RWPE2 (cell line): ENCODE measurements at regions not wholly inside any gene's neighbourhood (a gene's known extent, or its start where the extent isn't known, plus 50 kb on each side); places are given as distances from the start of the nearest gene placed in this dataset.

Source experiments
- ATAC-seq: fragments of 200-7000 bp; cut with Tn5 transposase; 3 replicates; pipeline ENCODE4 v1.9.1; 2021; ENCODE audit warnings: low read depth
- DNase-seq: peaks from one replicate; pipeline ENCODE4 v3.0.0-alpha.2; 2020; ENCODE audit warnings: low spot score
- H3K27ac ChIP-seq: fragments of 450-650 bp; 2 replicates; pipeline ENCODE4 v1.5.1; 2017; ENCODE audit warnings: mild to moderate bottlenecking; ENCODE audit not compliant: poor library complexity, severe bottlenecking
- H3K27me3 ChIP-seq: fragments of 250-450 bp; sonication (Bioruptor Pico); 2 replicates; pipeline ENCODE4 v1.5.1; 2021; ENCODE audit warnings: mild to moderate bottlenecking, moderate library complexity; ENCODE audit not compliant: insufficient read depth, poor library complexity, severe bottlenecking
- H3K36me3 ChIP-seq: fragments of 250-450 bp; sonication (Bioruptor Pico); 2 replicates; pipeline ENCODE4 v1.5.1; 2020; ENCODE audit warnings: low read depth, mild to moderate bottlenecking, moderate library complexity
- H3K4me1 ChIP-seq: fragments of 250-450 bp; sonication (Bioruptor Pico); 2 replicates; pipeline ENCODE4 v1.5.1; 2021; ENCODE audit warnings: mild to moderate bottlenecking, moderate library complexity; ENCODE audit not compliant: insufficient read depth, poor library complexity, severe bottlenecking
- H3K4me3 ChIP-seq: fragments of 250-450 bp; sonication (Bioruptor Pico); 2 replicates; pipeline ENCODE4 v1.5.1; 2021; ENCODE audit warnings: mild to moderate bottlenecking, moderate library complexity; ENCODE audit not compliant: severe bottlenecking
- H3K9me3 ChIP-seq: fragments of 250-450 bp; sonication (Bioruptor Pico); 2 replicates; pipeline ENCODE4 v1.5.1; 2021; ENCODE audit warnings: mild to moderate bottlenecking, moderate library complexity; ENCODE audit not compliant: severe bottlenecking
- CTCF ChIP-seq: fragments of 450-650 bp; IDR thresholded peaks from one replicate; pipeline ENCODE4 v1.5.1; 2017; ENCODE audit warnings: mild to moderate bottlenecking, moderate library complexity; ENCODE audit not compliant: poor library complexity, severe bottlenecking

- H3K9me3 ChIP-seq = no peaks in the 10 kb centered on the region
- no peaks in the 10 kb centered on the region for H3K36me3 ChIP-seq
- DNase-seq = no peak
- TF ChIP-seq CTCF = no peak
- no peak for ATAC-seq
- no peaks in the 10 kb centered on the region for H3K27me3 ChIP-seq
- H3K4me1 ChIP-seq = no peaks in the 10 kb centered on the region
- no peak overlapping the region for H3K4me3 ChIP-seq
- H3K27ac ChIP-seq = no peak overlapping the region
Observed at GRCh38 chr6:23301556-23301955, 732.2 kb downstream of the HDGFL1 start.

GRCh38 chr6:23302514-23302913, 733.1 kb downstream of the HDGFL1 start:
- no peak for ATAC-seq
- DNase-seq = no peak
- H3K9me3 ChIP-seq = no peaks in the 10 kb centered on the region
- H3K36me3 ChIP-seq = no peaks in the 10 kb centered on the region
- no peaks in the 10 kb centered on the region for H3K27me3 ChIP-seq
- TF ChIP-seq CTCF = no peak
- H3K4me3 ChIP-seq = no peak overlapping the region
- H3K27ac ChIP-seq = no peak overlapping the region
- H3K4me1 ChIP-seq = no peaks in the 10 kb centered on the region

DNA sequence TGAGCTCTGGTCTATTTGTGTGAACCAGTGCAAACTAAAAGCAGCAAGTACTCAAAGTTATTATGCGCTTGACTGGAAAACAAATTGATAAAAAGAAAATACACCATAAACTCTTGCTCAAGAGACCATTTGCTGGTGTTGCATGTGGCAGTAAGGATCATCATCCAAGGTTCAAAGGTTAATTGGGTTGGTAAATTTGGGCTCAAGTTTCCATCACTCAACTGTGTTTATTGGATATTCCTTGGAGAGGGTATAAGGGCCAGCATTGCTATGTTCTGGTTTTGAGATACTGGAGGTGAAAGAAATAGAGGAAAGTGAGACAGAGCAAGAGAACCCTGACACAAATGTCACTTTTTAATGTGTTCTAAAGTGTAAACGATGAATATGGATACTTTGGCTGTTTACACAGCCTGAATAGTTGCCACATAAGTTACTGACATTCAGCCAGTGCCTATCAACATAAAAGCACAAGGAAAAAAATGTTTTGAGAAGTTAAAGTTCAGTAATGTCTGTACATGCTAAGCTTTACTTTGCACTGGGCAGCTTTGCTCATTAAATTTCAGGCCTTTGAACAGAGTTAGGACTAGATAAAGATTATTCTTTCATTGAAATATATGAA, 736.1 kb downstream of the HDGFL1 start:
- ATAC-seq (no peak), DNase-seq (no peak)
- no peak overlapping the region for H3K27ac ChIP-seq
- no peak for TF ChIP-seq CTCF
- H3K4me3 ChIP-seq = no peak overlapping the region
- H3K9me3 ChIP-seq = no peaks in the 10 kb centered on the region
- H3K4me1 ChIP-seq = no peaks in the 10 kb centered on the region
- H3K36me3 ChIP-seq = no peaks in the 10 kb centered on the region
- no peaks in the 10 kb centered on the region for H3K27me3 ChIP-seq

- Histone ChIP-seq H3K27ac (no peak overlapping the region), H3K9me3 (no peaks in the 10 kb centered on the region), H3K27me3 (no peaks in the 10 kb centered on the region), H3K4me3 (no peak overlapping the region), H3K4me1 (no peaks in the 10 kb centered on the region), H3K36me3 (no peaks in the 10 kb centered on the region)
- no peak for TF ChIP-seq CTCF
- ATAC-seq (no peak), DNase-seq (no peak)
Observed at GRCh38 chr6:23306251-23306950, 737.0 kb downstream of the HDGFL1 start.

DNA sequence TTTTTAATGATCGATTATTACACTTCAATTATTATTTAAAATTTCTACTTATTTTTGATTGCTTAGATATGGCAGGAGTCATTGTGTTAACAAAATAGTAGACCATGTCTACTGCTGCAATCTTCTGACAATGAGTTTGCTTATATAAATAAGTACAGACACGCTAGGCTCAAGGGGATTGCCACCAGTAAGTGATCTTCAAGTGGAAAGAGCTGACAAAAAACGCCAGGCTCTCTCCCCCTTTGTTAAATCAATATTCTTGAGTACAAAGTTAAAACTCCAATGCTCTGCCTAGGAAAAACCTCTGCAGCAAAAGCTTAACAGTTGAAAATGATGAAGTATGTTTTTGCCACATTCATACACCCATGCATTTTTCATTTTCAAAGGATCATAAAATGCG, 738.1 kb downstream of the HDGFL1 start:
- Histone ChIP-seq H3K36me3 (no peaks in the 10 kb centered on the region), H3K9me3 (no peaks in the 10 kb centered on the region), H3K4me1 (no peaks in the 10 kb centered on the region), H3K27ac (no peak overlapping the region), H3K4me3 (no peak overlapping the region), H3K27me3 (no peaks in the 10 kb centered on the region)
- no peak for TF ChIP-seq CTCF
- no peak for ATAC-seq
- no peak for DNase-seq
